ENCODE measurements at regions not wholly inside any gene's neighbourhood (a gene's known extent, or its start where the extent isn't known, plus 50 kb on each side); places are given as distances from the start of the nearest gene placed in this dataset.

DNA sequence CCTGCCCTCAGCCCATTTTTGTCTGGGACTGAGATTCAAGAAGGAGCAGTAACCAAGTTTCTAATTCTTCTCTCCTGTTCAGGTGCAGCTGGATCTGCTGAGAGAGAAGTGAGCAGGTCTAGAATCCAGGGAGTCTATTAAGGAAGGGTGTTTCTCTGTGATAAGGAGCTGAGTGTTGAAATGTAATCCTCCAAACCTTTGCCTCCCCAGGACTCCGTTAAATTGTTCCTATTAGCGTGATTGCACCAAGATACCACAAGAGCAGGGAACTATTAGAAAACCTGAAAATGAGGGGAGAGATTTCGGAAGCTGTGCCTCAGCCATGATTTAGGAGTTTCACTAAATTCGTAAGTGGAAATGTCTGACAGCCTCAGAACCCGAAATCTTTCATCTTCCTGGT lies 192.6 kb downstream of the EBLN2 start:
- intact Hi-C loops (cut with DNase I): no loop called here
- Histone ChIP-seq H3K9me3 (no peaks in the 10 kb centered on the region), H3K4me3 (no peak overlapping the region), H3K36me3 (no peaks in the 10 kb centered on the region), H3K27me3 (no peaks in the 10 kb centered on the region), H3K27ac (no peak overlapping the region), H3K4me1 (peaks cover 0 to 7% (median 0%) of the 10 kb centered on the region in 4 donors)
- no peak for TF ChIP-seq POLR2A (IDR thresholded peaks at IDR 0.05)
- DNase-seq: no peak
- 48 to 64% methylated on average over 5 of the region's 5 CpGs for WGBS, 2 donors

DNA sequence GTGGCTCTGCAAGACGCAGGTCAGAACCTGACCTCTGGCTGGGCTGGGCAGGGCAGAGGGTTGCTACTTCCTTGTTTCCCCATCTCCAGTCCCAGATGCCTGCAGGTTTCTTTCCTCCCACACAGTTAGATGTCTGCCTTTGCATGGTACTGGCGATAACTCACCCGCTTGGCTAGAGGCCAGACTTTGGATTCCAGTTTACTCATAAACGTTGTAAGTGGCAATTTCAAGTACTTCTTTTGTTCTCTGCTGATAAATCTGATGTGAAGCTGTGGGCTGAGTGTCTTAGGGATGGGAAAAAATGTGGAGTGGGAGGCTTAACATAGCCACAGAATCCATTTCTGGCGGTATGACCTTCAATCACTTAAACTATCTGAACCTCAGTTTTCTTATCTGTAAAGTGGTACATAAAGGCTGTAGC lies 194.2 kb downstream of the EBLN2 start:
- H3K36me3 ChIP-seq: no peaks in the 10 kb centered on the region
- H3K27me3 ChIP-seq: no peaks in the 10 kb centered on the region
- no peak for DNase-seq
- peak in 1 of 4 donors; percentile 16 for TF ChIP-seq POLR2AphosphoS5 (IDR thresholded peaks at IDR 0.05)
- TF ChIP-seq, protein P1, sequence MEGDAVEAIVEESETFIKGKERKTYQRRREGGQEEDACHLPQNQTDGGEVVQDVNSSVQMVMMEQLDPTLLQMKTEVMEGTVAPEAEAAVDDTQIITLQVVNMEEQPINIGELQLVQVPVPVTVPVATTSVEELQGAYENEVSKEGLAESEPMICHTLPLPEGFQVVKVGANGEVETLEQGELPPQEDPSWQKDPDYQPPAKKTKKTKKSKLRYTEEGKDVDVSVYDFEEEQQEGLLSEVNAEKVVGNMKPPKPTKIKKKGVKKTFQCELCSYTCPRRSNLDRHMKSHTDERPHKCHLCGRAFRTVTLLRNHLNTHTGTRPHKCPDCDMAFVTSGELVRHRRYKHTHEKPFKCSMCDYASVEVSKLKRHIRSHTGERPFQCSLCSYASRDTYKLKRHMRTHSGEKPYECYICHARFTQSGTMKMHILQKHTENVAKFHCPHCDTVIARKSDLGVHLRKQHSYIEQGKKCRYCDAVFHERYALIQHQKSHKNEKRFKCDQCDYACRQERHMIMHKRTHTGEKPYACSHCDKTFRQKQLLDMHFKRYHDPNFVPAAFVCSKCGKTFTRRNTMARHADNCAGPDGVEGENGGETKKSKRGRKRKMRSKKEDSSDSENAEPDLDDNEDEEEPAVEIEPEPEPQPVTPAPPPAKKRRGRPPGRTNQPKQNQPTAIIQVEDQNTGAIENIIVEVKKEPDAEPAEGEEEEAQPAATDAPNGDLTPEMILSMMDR (IDR thresholded peaks at IDR 0.05): no peak
- WGBS, 2 donors: 17 to 57% methylated on average over 5 of the region's 5 CpGs
- no peaks in the 10 kb centered on the region for H3K9me3 ChIP-seq
- intact Hi-C loops (cut with DNase I): no loop called here
- H3K4me3 ChIP-seq: no peak overlapping the region
- peaks cover 0 to 7% (median 0%) of the 10 kb centered on the region in 4 donors for H3K4me1 ChIP-seq
- no peak overlapping the region for H3K27ac ChIP-seq

DNA sequence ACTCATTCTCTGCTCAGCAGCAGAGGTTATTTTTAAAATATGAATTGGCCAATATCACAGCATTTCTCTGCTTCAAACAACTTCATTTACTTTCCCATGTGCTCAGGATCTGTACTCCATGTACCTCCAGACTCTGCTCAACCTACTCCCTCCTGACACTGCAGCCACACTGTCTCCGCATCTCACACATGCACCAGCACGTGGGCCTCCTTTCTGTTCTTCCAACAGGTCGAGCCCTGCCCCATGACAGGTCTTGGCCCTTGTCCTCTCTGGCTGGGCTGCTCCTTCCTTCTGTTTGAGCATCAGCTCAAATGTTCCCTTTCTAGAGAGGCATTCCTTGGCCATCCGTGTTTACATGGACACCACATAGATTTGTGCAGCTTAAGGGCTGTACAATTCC lies 195.7 kb downstream of the EBLN2 start:
- Histone ChIP-seq H3K4me1 (peaks cover 0 to 7% (median 0%) of the 10 kb centered on the region in 4 donors), H3K9me3 (no peaks in the 10 kb centered on the region), H3K4me3 (no peak overlapping the region), H3K27ac (no peak overlapping the region), H3K27me3 (no peaks in the 10 kb centered on the region), H3K36me3 (no peaks in the 10 kb centered on the region)
- TF ChIP-seq POLR2A (IDR thresholded peaks at IDR 0.05) (no peak), EP300 (IDR thresholded peaks at IDR 0.05) (no peak), POLR2AphosphoS5 (IDR thresholded peaks at IDR 0.05) (no peak)
- TF ChIP-seq, protein P1 (IDR thresholded peaks at IDR 0.05): no peak
- 85 to 90% methylated on average over 4 of the region's 4 CpGs for WGBS, 2 donors
- intact Hi-C loops (cut with DNase I): no loop called here
- no peak for DNase-seq

GRCh38 chr3:73258057-73258456 lies 196.6 kb downstream of the EBLN2 start:
- WGBS, 2 donors: 76 to 89% methylated on average over 4 of the region's 4 CpGs
- H3K9me3 ChIP-seq: no peaks in the 10 kb centered on the region
- no peak for DNase-seq
- no peaks in the 10 kb centered on the region for H3K27me3 ChIP-seq
- peaks cover 0 to 7% (median 0%) of the 10 kb centered on the region in 4 donors for H3K4me1 ChIP-seq
- no peak overlapping the region for H3K27ac ChIP-seq
- H3K4me3 ChIP-seq: no peak overlapping the region
- H3K36me3 ChIP-seq: no peaks in the 10 kb centered on the region
- TF ChIP-seq EP300 (IDR thresholded peaks at IDR 0.05) (no peak), POLR2AphosphoS5 (IDR thresholded peaks at IDR 0.05) (no peak), POLR2A (IDR thresholded peaks at IDR 0.05) (no peak)
- TF ChIP-seq, protein P1 (IDR thresholded peaks at IDR 0.05): no peak
- intact Hi-C loops (cut with DNase I): no loop called here

DNA sequence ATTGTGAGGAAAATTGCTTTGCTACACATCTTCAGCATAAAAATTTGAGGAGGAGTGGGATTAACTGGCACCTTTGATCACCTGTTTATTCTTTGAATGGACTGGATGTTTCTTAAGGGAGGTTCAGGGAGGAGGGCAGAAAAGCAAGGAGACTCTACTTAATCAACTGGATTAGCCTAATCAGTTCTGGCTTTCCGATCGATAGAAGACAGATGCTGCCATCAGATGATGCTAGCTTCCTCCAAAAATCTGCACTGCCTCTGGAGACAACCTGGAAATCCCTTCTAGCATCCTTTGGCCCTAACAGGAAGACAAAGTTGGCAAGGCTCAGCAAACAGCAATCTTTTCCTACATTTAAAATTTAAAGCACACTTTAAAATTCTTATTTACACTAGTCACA lies 197.8 kb downstream of the EBLN2 start:
- WGBS, 2 donors: 91 to 98% methylated on average over 2 of the region's 2 CpGs
- no peak for DNase-seq
- H3K9me3 ChIP-seq: no peaks in the 10 kb centered on the region
- TF ChIP-seq, protein P1 (IDR thresholded peaks at IDR 0.05): no peak
- TF ChIP-seq EP300 (IDR thresholded peaks at IDR 0.05): no peak
- no peak for TF ChIP-seq POLR2AphosphoS5 (IDR thresholded peaks at IDR 0.05)
- TF ChIP-seq POLR2A (IDR thresholded peaks at IDR 0.05): no peak
- H3K4me1 ChIP-seq: peaks cover 0 to 7% (median 0%) of the 10 kb centered on the region in 4 donors
- H3K36me3 ChIP-seq: no peaks in the 10 kb centered on the region
- no peaks in the 10 kb centered on the region for H3K27me3 ChIP-seq
- no peak overlapping the region for H3K4me3 ChIP-seq
- intact Hi-C loops (cut with DNase I): no loop called here
- no peak overlapping the region for H3K27ac ChIP-seq
